ENCODE measurements at regions not wholly inside any gene's neighbourhood (a gene's known extent, or its start where the extent isn't known, plus 50 kb on each side); places are given as distances from the start of the nearest gene placed in this dataset.

DNA sequence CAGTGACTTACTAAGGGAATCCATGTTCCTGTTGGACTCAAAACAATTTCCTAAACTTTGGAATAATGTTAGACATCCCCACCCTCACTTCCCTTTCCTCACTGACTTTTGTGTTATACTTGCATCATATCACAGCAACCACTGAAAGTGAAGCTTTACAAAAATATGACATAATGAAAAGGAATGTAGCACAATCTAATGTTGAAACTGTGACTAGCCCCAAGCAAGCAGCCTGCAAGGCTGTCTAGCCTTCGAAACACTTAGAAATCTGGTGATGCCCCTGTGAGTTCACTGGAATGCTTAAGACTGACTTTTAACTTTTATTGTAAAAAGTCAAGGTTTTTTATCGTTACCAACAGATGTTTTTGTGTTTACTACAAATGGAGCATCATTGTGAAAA is 203.7 kb upstream of the ZNF385D start:
- TF ChIP-seq, protein P1, sequence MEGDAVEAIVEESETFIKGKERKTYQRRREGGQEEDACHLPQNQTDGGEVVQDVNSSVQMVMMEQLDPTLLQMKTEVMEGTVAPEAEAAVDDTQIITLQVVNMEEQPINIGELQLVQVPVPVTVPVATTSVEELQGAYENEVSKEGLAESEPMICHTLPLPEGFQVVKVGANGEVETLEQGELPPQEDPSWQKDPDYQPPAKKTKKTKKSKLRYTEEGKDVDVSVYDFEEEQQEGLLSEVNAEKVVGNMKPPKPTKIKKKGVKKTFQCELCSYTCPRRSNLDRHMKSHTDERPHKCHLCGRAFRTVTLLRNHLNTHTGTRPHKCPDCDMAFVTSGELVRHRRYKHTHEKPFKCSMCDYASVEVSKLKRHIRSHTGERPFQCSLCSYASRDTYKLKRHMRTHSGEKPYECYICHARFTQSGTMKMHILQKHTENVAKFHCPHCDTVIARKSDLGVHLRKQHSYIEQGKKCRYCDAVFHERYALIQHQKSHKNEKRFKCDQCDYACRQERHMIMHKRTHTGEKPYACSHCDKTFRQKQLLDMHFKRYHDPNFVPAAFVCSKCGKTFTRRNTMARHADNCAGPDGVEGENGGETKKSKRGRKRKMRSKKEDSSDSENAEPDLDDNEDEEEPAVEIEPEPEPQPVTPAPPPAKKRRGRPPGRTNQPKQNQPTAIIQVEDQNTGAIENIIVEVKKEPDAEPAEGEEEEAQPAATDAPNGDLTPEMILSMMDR (IDR thresholded peaks at IDR 0.05; ENCODE audit: low read length), result no peak
- no peak for TF ChIP-seq EZH2 (IDR thresholded peaks at IDR 0.05; ENCODE audit: borderline replicate concordance, low read length)
